Neural progenitor cell (in vitro differentiated cells): ENCODE measurements at regions not wholly inside any gene's neighbourhood (a gene's known extent, or its start where the extent isn't known, plus 50 kb on each side); places are given as distances from the start of the nearest gene placed in this dataset.

ENCODE experiments used
- DNase-seq: peaks from one replicate; pipeline ENCODE4 v3.0.0-alpha.2; 2016; ENCODE audit warnings: low spot score
- H2AFZ ChIP-seq: fragments of 200-600 bp; sonication (generic); replicated peaks from 2 replicates; pipeline ENCODE4 v1.6.1; 2016; ENCODE audit warnings: antibody characterized with exemption
- H3F3A ChIP-seq: fragments of 200-600 bp; sonication (generic); 2 replicates; pipeline ENCODE4 v1.6.1; 2016; ENCODE audit warnings: antibody characterized with exemption, low read depth
- H3K27ac ChIP-seq: fragments of 200-600 bp; sonication (generic); 2 replicates; pipeline ENCODE4 v1.5.1; 2016; ENCODE audit warnings: mild to moderate bottlenecking
- H3K27me3 ChIP-seq: fragments of 200-600 bp; sonication (generic); 2 replicates; pipeline ENCODE4 v1.6.1; 2016; ENCODE audit warnings: mild to moderate bottlenecking, moderate library complexity
- H3K36me3 ChIP-seq: fragments of 200-600 bp; sonication (generic); 2 replicates; pipeline ENCODE4 v1.5.1; 2016
- H3K4me1 ChIP-seq: fragments of 200-600 bp; sonication (generic); 2 replicates; pipeline ENCODE4 v1.6.1; 2016; ENCODE audit warnings: mixed run types
- H3K4me2 ChIP-seq: fragments of 200-600 bp; sonication (generic); 2 replicates; pipeline ENCODE4 v1.6.1; 2016
- H3K4me3 ChIP-seq: fragments of 200-600 bp; sonication (generic); 2 replicates; pipeline ENCODE4 v1.5.1; 2016
- H3K79me2 ChIP-seq: fragments of 200-600 bp; sonication (generic); 2 replicates; pipeline ENCODE4 v1.6.1; 2016; ENCODE audit warnings: low read depth
- H3K9ac ChIP-seq: fragments of 200-600 bp; sonication (generic); 2 replicates; pipeline ENCODE4 v1.6.1; 2016
- H3K9me3 ChIP-seq: fragments of 200-600 bp; sonication (generic); 2 replicates; pipeline ENCODE4 v1.5.1; 2016; ENCODE audit warnings: low read depth
- H4K20me1 ChIP-seq: fragments of 200-600 bp; sonication (generic); 2 replicates; pipeline ENCODE4 v1.6.1; 2016; ENCODE audit warnings: low read depth
- H3K27ac Mint-ChIP-seq: 3 replicates; pipeline ENCODE4 v1.8.0; 2021; ENCODE audit warnings: mixed read lengths
- H3K27me3 Mint-ChIP-seq: 2 replicates; pipeline ENCODE4 v1.8.0; 2022; ENCODE audit warnings: low read depth, mild to moderate bottlenecking, inconsistent platforms, moderate library complexity, mixed read lengths; ENCODE audit not compliant: insufficient read depth
- H3K36me3 Mint-ChIP-seq: 3 replicates; pipeline ENCODE4 v1.8.0; 2021; ENCODE audit warnings: mixed read lengths
- H3K4me1 Mint-ChIP-seq: 3 replicates; pipeline ENCODE4 v1.8.0; 2021; ENCODE audit warnings: mixed read lengths
- H3K4me3 Mint-ChIP-seq: 3 replicates; pipeline ENCODE4 v1.8.0; 2021; ENCODE audit warnings: mild to moderate bottlenecking, moderate library complexity, mixed read lengths
- H3K9me3 Mint-ChIP-seq: 3 replicates; pipeline ENCODE4 v1.8.0; 2020; ENCODE audit warnings: mixed read lengths
- EZH2 ChIP-seq: fragments of 200-600 bp; sonication (generic); IDR thresholded peaks from 2 replicates; pipeline ENCODE4 v1.6.1; 2017; ENCODE audit warnings: antibody characterized with exemption, mild to moderate bottlenecking, moderate library complexity
- EZH2phosphoT487 ChIP-seq: fragments of 200-600 bp; sonication (generic); IDR thresholded peaks from 2 replicates; pipeline ENCODE4 v1.6.1; 2017; ENCODE audit warnings: antibody characterized with exemption
- TF ChIP-seq, protein P1 (sequence below): fragments of 200-600 bp; sonication (generic); IDR thresholded peaks from 2 replicates; pipeline ENCODE4 v1.5.1; 2017; ENCODE audit warnings: antibody characterized with exemption, mild to moderate bottlenecking

DNA sequence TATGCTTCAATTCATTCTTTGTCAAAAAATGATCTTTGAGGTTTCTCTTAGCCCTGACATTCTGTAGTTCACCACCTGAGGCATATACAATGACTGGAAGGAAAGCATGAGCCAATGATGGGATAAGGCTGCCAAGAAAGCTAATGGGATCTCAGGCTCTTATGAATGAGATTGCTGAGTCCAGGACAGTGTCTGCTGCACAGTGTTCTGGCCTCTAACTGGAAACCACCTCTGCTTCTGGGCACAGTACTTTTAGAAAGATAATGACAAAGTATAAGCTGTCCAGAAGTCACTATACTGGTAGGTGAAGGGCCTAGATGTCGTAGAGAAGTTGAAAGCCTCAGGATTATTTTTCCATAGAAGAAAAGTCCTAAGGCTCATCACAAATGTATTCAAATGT is 69.1 kb upstream of the PAPPA start:
- no peaks in the 10 kb centered on the region for H3K9me3 Mint-ChIP-seq

DNA sequence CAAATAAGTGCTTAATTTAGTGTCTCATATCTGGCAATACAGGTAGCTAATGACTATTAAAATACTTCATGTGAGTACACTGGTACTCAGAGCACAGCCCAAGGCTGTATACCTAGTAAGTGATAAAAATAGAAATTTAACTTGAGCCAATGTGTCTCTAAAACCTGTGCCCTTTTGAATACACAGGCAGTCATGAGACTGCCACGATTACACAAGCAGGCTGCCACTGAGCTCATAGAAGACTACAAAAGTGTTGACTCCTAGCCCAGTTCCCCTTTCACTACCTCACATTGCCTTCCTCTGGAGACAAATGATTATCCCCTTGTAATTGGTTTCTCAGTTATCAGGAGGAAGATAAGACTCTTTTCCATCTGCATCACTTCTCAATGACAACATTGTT is 66.3 kb upstream of the PAPPA start:
- Mint-ChIP-seq H3K4me3 (no peak overlapping the region), H3K9me3 (no peaks in the 10 kb centered on the region), H3K36me3 (no peaks in the 10 kb centered on the region), H3K27me3 (no peaks in the 10 kb centered on the region), H3K27ac (no peak overlapping the region), H3K4me1 (no peaks in the 10 kb centered on the region)
- Histone ChIP-seq H3K27ac (no peak overlapping the region), H3K27me3 (no peaks in the 10 kb centered on the region), H3K4me3 (no peak overlapping the region), H3K4me1 (peaks cover 6% of the 10 kb centered on the region), H3K4me2 (no peak overlapping the region), H3F3A (no peaks in the 10 kb centered on the region), H4K20me1 (no peaks in the 10 kb centered on the region), H3K9ac (no peak overlapping the region), H2AFZ (no peak overlapping the region), H3K36me3 (no peaks in the 10 kb centered on the region), H3K9me3 (no peaks in the 10 kb centered on the region), H3K79me2 (no peaks in the 10 kb centered on the region)
- TF ChIP-seq EZH2, result no peak
- TF ChIP-seq EZH2phosphoT487, result no peak
- TF ChIP-seq, protein P1, sequence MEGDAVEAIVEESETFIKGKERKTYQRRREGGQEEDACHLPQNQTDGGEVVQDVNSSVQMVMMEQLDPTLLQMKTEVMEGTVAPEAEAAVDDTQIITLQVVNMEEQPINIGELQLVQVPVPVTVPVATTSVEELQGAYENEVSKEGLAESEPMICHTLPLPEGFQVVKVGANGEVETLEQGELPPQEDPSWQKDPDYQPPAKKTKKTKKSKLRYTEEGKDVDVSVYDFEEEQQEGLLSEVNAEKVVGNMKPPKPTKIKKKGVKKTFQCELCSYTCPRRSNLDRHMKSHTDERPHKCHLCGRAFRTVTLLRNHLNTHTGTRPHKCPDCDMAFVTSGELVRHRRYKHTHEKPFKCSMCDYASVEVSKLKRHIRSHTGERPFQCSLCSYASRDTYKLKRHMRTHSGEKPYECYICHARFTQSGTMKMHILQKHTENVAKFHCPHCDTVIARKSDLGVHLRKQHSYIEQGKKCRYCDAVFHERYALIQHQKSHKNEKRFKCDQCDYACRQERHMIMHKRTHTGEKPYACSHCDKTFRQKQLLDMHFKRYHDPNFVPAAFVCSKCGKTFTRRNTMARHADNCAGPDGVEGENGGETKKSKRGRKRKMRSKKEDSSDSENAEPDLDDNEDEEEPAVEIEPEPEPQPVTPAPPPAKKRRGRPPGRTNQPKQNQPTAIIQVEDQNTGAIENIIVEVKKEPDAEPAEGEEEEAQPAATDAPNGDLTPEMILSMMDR, result no peak
- peak; percentile 18 for DNase-seq

More for the DNA sequence above, 69.1 kb upstream of the PAPPA start:
- H3K27me3 ChIP-seq, result no peaks in the 10 kb centered on the region
- no peaks in the 10 kb centered on the region for H3F3A ChIP-seq
- no peaks in the 10 kb centered on the region for H3K36me3 Mint-ChIP-seq
- no peak overlapping the region for H2AFZ ChIP-seq
- H3K4me1 ChIP-seq, result peaks cover 6% of the 10 kb centered on the region
- no peak for DNase-seq
- H3K4me2 ChIP-seq, result no peak overlapping the region
- no peak overlapping the region for H3K4me3 Mint-ChIP-seq
- H3K4me1 Mint-ChIP-seq, result no peaks in the 10 kb centered on the region
- H3K9ac ChIP-seq, result no peak overlapping the region
- H3K9me3 ChIP-seq, result no peaks in the 10 kb centered on the region
- no peaks in the 10 kb centered on the region for H3K27me3 Mint-ChIP-seq
- TF ChIP-seq, protein P1, result no peak
- TF ChIP-seq EZH2phosphoT487, result no peak
- no peak for TF ChIP-seq EZH2
- no peaks in the 10 kb centered on the region for H3K36me3 ChIP-seq
- no peak overlapping the region for H3K27ac ChIP-seq
- H3K27ac Mint-ChIP-seq, result no peak overlapping the region
- H3K79me2 ChIP-seq, result no peaks in the 10 kb centered on the region
- H3K4me3 ChIP-seq, result no peak overlapping the region
- no peaks in the 10 kb centered on the region for H4K20me1 ChIP-seq

DNA sequence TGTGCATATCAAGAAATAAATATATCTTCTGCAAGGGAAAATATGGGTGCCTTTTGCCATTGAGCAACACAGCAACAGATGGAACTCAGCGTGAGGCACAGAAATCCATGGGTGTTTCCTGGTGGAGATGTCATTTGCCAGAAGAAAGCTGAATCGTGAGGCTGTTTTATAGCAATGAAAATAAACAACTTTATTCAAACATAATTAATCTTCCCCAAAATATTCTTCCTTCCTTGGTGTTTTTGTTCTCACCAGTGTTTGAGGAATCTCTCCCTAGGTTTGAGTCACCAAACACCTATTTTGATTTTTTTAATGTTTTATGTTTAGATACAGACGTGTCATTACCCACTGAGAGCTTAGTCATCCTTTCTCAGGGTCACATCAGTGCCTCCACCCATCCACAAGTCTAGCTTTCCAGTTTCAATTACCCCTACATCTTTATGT is 65.8 kb upstream of the PAPPA start:
- Histone ChIP-seq H3K4me2 (no peak overlapping the region), H3K36me3 (no peaks in the 10 kb centered on the region), H2AFZ (no peak overlapping the region), H4K20me1 (no peaks in the 10 kb centered on the region), H3K9ac (no peak overlapping the region), H3F3A (no peaks in the 10 kb centered on the region), H3K79me2 (no peaks in the 10 kb centered on the region), H3K9me3 (no peaks in the 10 kb centered on the region), H3K4me1 (peaks cover 6% of the 10 kb centered on the region), H3K27ac (no peak overlapping the region), H3K4me3 (no peak overlapping the region), H3K27me3 (no peaks in the 10 kb centered on the region)
- Mint-ChIP-seq H3K27ac (no peak overlapping the region), H3K36me3 (no peaks in the 10 kb centered on the region), H3K9me3 (no peaks in the 10 kb centered on the region), H3K27me3 (no peaks in the 10 kb centered on the region), H3K4me3 (no peak overlapping the region), H3K4me1 (no peaks in the 10 kb centered on the region)
- no peak for DNase-seq
- TF ChIP-seq EZH2 (no peak), EZH2phosphoT487 (no peak)
- TF ChIP-seq, protein P1, result no peak
